ENCODE measurements at regions not wholly inside any gene's neighbourhood (a gene's known extent, or its start where the extent isn't known, plus 50 kb on each side); places are given as distances from the start of the nearest gene placed in this dataset.

- TF ChIP-seq YY2 (tag by site-specific recombination; IDR thresholded peaks at IDR 0.05) (no peak), ZNF76 (tag by site-specific recombination; IDR thresholded peaks at IDR 0.05; ENCODE audit: borderline replicate concordance, low read depth) (no peak), RBAK (tag by site-specific recombination; IDR thresholded peaks at IDR 0.05) (no peak), KLF16 (tag by site-specific recombination; IDR thresholded peaks at IDR 0.05) (no peak), ZNF776 (tag by site-specific recombination; IDR thresholded peaks at IDR 0.05; ENCODE audit: borderline replicate concordance) (no peak), ATF2 (tag by site-specific recombination; IDR thresholded peaks at IDR 0.05; ENCODE audit: low read depth) (no peak), ZBTB17 (tag by site-specific recombination; IDR thresholded peaks at IDR 0.05) (no peak), ZNF2 (tag by site-specific recombination; IDR thresholded peaks at IDR 0.05) (no peak), ZNF280D (tag by site-specific recombination; IDR thresholded peaks at IDR 0.05) (no peak)
Observed at GRCh38 chr3:188066141-188066540, 87.8 kb upstream of the LPP start (continued).

GRCh38 chr3:188067932-188068331 is 86.0 kb upstream of the LPP start:
- no peaks in the 10 kb centered on the region for H3K4me1 ChIP-seq (ENCODE audit: control insufficient read depth, insufficient read depth, low read length)
- CTCF ChIA-PET: no interaction called here

GRCh38 chr3:188068342-188068741 is 85.6 kb upstream of the LPP start:
- CTCF ChIA-PET: interaction anchor here (0.6 kb wide), 1 partner anchor 228 kb away, joined by 4 read pairs; no protein-coding TSS in a partner anchor
- H3K9me3 ChIP-seq (ENCODE audit: control insufficient read depth, insufficient read depth, low read depth, low read length): no peaks in the 10 kb centered on the region
- no peaks in the 10 kb centered on the region for H3K4me1 ChIP-seq (ENCODE audit: control insufficient read depth, insufficient read depth, low read length)
- no peak overlapping the region for H3K4me3 ChIP-seq (ENCODE audit: low read depth, low read length)
- H3K36me3 ChIP-seq (ENCODE audit: control insufficient read depth in 2 of 2, insufficient read depth in 1 of 2, low read length in 2 of 2): no peaks in the 10 kb centered on the region
- POLR2A ChIA-PET: no interaction called here
- no peak for TF ChIP-seq ZNF157 (tag by site-specific recombination; IDR thresholded peaks at IDR 0.05)
- H3K27ac ChIP-seq (ENCODE audit: extremely low read depth, low read depth, low read length): no peak overlapping the region

More at GRCh38 chr3:188067932-188068331, 86.0 kb upstream of the LPP start:
- POLR2A ChIA-PET: no interaction called here
- no peaks in the 10 kb centered on the region for H3K9me3 ChIP-seq (ENCODE audit: control insufficient read depth, insufficient read depth, low read depth, low read length)
- no peak overlapping the region for H3K4me3 ChIP-seq (ENCODE audit: low read depth, low read length)
- no peaks in the 10 kb centered on the region for H3K36me3 ChIP-seq (ENCODE audit: control insufficient read depth in 2 of 2, insufficient read depth in 1 of 2, low read length in 2 of 2)
- no peak overlapping the region for H3K27ac ChIP-seq (ENCODE audit: extremely low read depth, low read depth, low read length)
- 0 out of 2 replicates have a peak, but pooled peaks have one; percentile 22 for TF ChIP-seq ZNF600 (tag by site-specific recombination; IDR thresholded peaks at IDR 0.05)
- no peak for TF ChIP-seq ZNF658 (tag by site-specific recombination; IDR thresholded peaks at IDR 0.05)

GRCh38 chr3:188071636-188072035 is 82.3 kb upstream of the LPP start:
- Histone ChIP-seq H3K9me3 (ENCODE audit: control insufficient read depth, insufficient read depth, low read depth, low read length) (no peaks in the 10 kb centered on the region), H3K4me3 (ENCODE audit: low read depth, low read length) (no peak overlapping the region), H3K4me1 (ENCODE audit: control insufficient read depth, insufficient read depth, low read length) (no peaks in the 10 kb centered on the region), H3K27ac (ENCODE audit: extremely low read depth, low read depth, low read length) (no peak overlapping the region), H3K36me3 (ENCODE audit: control insufficient read depth in 2 of 2, insufficient read depth in 1 of 2, low read length in 2 of 2) (no peaks in the 10 kb centered on the region)
- ChIA-PET POLR2A (no interaction called here), CTCF (no interaction called here)
- TF ChIP-seq ZBTB21 (tag by site-specific recombination; IDR thresholded peaks at IDR 0.05) (no peak), ZNF280D (tag by site-specific recombination; IDR thresholded peaks at IDR 0.05) (no peak), ZNF174 (tag by site-specific recombination; IDR thresholded peaks at IDR 0.05) (no peak), REPIN1 (tag by site-specific recombination; IDR thresholded peaks at IDR 0.05; ENCODE audit: low read depth) (no peak), ZNF518A (tag by site-specific recombination; conservative IDR thresholded peaks at IDR 0.05; ENCODE audit: low read depth) (no peak)

Measured in HEK293 (cell line).